H9 (cell line): ENCODE measurements at regions not wholly inside any gene's neighbourhood (a gene's known extent, or its start where the extent isn't known, plus 50 kb on each side); places are given as distances from the start of the nearest gene placed in this dataset.

ENCODE experiments used
- DNase-seq: peaks from one replicate; pipeline ENCODE4 v3.0.0-alpha.2; 2017
- H2AFZ ChIP-seq: one replicate; pipeline ENCODE4 v1.6.1; 2013; ENCODE audit warnings: mild to moderate bottlenecking, low read length, control low read depth, moderate library complexity
- H2AK5ac ChIP-seq: 2 replicates; pipeline ENCODE4 v1.6.1; 2013; ENCODE audit warnings: low read length, control low read depth, mixed read lengths; ENCODE audit not compliant: insufficient read length
- H2BK120ac ChIP-seq: one replicate; pipeline ENCODE4 v1.6.1; 2013; ENCODE audit warnings: low read depth, mild to moderate bottlenecking, low read length, control low read depth, inconsistent platforms; ENCODE audit not compliant: poor library complexity, severe bottlenecking
- H2BK12ac ChIP-seq: 2 replicates; pipeline ENCODE4 v1.6.1; 2013; ENCODE audit warnings: low read length, control low read depth, mixed read lengths, low read depth; ENCODE audit not compliant: insufficient read length
- H2BK15ac ChIP-seq: 2 replicates; pipeline ENCODE4 v1.6.1; 2013; ENCODE audit warnings: low read depth, low read length, control low read depth
- H2BK20ac ChIP-seq: one replicate; pipeline ENCODE4 v1.6.1; 2013; ENCODE audit warnings: low read depth, mild to moderate bottlenecking, low read length, control low read depth, inconsistent platforms; ENCODE audit not compliant: poor library complexity, severe bottlenecking
- H2BK5ac ChIP-seq: 2 replicates; pipeline ENCODE4 v1.6.1; 2013; ENCODE audit warnings: low read length, control low read depth, mixed read lengths; ENCODE audit not compliant: insufficient read length
- H3K14ac ChIP-seq: 2 replicates; pipeline ENCODE4 v1.6.1; 2013; ENCODE audit warnings: low read length, control low read depth; ENCODE audit not compliant: insufficient read depth
- H3K18ac ChIP-seq: 2 replicates; pipeline ENCODE4 v1.6.1; 2013; ENCODE audit warnings: low read depth, mild to moderate bottlenecking, mixed read lengths, low read length, control low read depth; ENCODE audit not compliant: insufficient read length
- H3K23ac ChIP-seq: 2 replicates; pipeline ENCODE4 v1.6.1; 2013; ENCODE audit warnings: low read length, control low read depth, mixed read lengths, low read depth; ENCODE audit not compliant: insufficient read length
- H3K23me2 ChIP-seq: 2 replicates; pipeline ENCODE4 v1.6.1; 2013; ENCODE audit warnings: low read depth, mild to moderate bottlenecking, mixed read lengths, low read length, control low read depth; ENCODE audit not compliant: insufficient read length, poor library complexity, severe bottlenecking
- H3K27ac ChIP-seq: 2 replicates; pipeline ENCODE4 v1.5.1; 2013; ENCODE audit warnings: low read length, control low read depth, mixed read lengths, low read depth; ENCODE audit not compliant: insufficient read length
- H3K27me3 ChIP-seq: 2 replicates; pipeline ENCODE4 v1.6.1; 2013; ENCODE audit warnings: low read length, control low read depth, inconsistent platforms; ENCODE audit not compliant: insufficient read depth
- H3K4ac ChIP-seq: 2 replicates; pipeline ENCODE4 v1.6.1; 2013; ENCODE audit warnings: low read depth, mild to moderate bottlenecking, control low read depth, inconsistent platforms, low read length, moderate library complexity
- H3K4me1 ChIP-seq: 2 replicates; pipeline ENCODE4 v1.6.1; 2013; ENCODE audit warnings: low read length, control low read depth, inconsistent platforms; ENCODE audit not compliant: insufficient read depth
- H3K4me2 ChIP-seq: 2 replicates; pipeline ENCODE4 v1.6.1; 2013; ENCODE audit warnings: low read length, control low read depth, mixed read lengths; ENCODE audit not compliant: insufficient read length, insufficient read depth
- H3K56ac ChIP-seq: 2 replicates; pipeline ENCODE4 v1.6.1; 2013; ENCODE audit warnings: low read depth, mild to moderate bottlenecking, mixed read lengths, low read length, control low read depth; ENCODE audit not compliant: insufficient read length
- H3K79me1 ChIP-seq: 2 replicates; pipeline ENCODE4 v1.6.1; 2013; ENCODE audit warnings: low read depth, mild to moderate bottlenecking, moderate library complexity, low read length, control low read depth, inconsistent platforms; ENCODE audit not compliant: insufficient read depth, poor library complexity, severe bottlenecking
- H3K79me2 ChIP-seq: 2 replicates; pipeline ENCODE4 v1.6.1; 2013; ENCODE audit warnings: low read length, control low read depth, inconsistent platforms; ENCODE audit not compliant: insufficient read depth
- H3K9ac ChIP-seq: 2 replicates; pipeline ENCODE4 v1.6.1; 2013; ENCODE audit warnings: low read length, control low read depth, mixed read lengths; ENCODE audit not compliant: insufficient read length; ENCODE audit errors: extremely low read depth
- H3K9me3 ChIP-seq: one replicate; pipeline ENCODE4 v1.6.1; 2013; ENCODE audit warnings: low read depth, low read length, inconsistent platforms; ENCODE audit not compliant: control insufficient read depth
- H3T11ph ChIP-seq: one replicate; pipeline ENCODE4 v1.6.1; 2013; ENCODE audit warnings: mild to moderate bottlenecking, low read length, control low read depth, inconsistent platforms
- H4K20me1 ChIP-seq: one replicate; pipeline ENCODE4 v1.6.1; 2013; ENCODE audit not compliant: control insufficient read depth, insufficient read length, insufficient read depth
- H4K5ac ChIP-seq: 2 replicates; pipeline ENCODE4 v1.6.1; 2013; ENCODE audit warnings: low read depth, mild to moderate bottlenecking, mixed read lengths, low read length, control low read depth; ENCODE audit not compliant: insufficient read length
- H4K8ac ChIP-seq: replicated peaks from 2 replicates; pipeline ENCODE4 v1.6.1; 2013; ENCODE audit warnings: low read length, control low read depth, mixed read lengths, low read depth; ENCODE audit not compliant: insufficient read length
- H4K91ac ChIP-seq: 2 replicates; pipeline ENCODE4 v1.6.1; 2013; ENCODE audit warnings: low read depth, mild to moderate bottlenecking, moderate library complexity, mixed read lengths, low read length, control low read depth; ENCODE audit not compliant: insufficient read length
- H3K27ac Mint-ChIP-seq, 3 experiments: 2 replicates in 2 of 3; 3 replicates in 1 of 3; pipeline ENCODE4 v1.8.0; 2020 to 2021; ENCODE audit warnings: mixed read lengths in 3 of 3, mild to moderate bottlenecking in 1 of 3, moderate library complexity in 1 of 3
- H3K27me3 Mint-ChIP-seq: 2 replicates; pipeline ENCODE4 v1.8.0; 2021; ENCODE audit warnings: low read depth, mild to moderate bottlenecking, moderate library complexity, mixed read lengths
- H3K36me3 Mint-ChIP-seq, 3 experiments: 2 replicates in 2 of 3; 3 replicates in 1 of 3; pipeline ENCODE4 v1.8.0; 2020 to 2021; ENCODE audit warnings: low read depth in 3 of 3, mixed read lengths in 3 of 3; ENCODE audit not compliant: insufficient read depth in 1 of 3
- H3K4me1 Mint-ChIP-seq, 2 experiments: 2 replicates each; pipeline ENCODE4 v1.8.0; 2020; ENCODE audit warnings: mixed read lengths in 2 of 2
- H3K4me3 Mint-ChIP-seq, 2 experiments: 2 replicates in 1 of 2; 3 replicates in 1 of 2; pipeline ENCODE4 v1.8.0; 2020 to 2021; ENCODE audit warnings: mild to moderate bottlenecking in 2 of 2, mixed read lengths in 2 of 2, moderate library complexity in 1 of 2
- H3K9me3 Mint-ChIP-seq, 2 experiments: 2 replicates in 1 of 2; 3 replicates in 1 of 2; pipeline ENCODE4 v1.8.0; 2020; ENCODE audit warnings: mild to moderate bottlenecking in 2 of 2, mixed read lengths in 2 of 2, moderate library complexity in 1 of 2
- WGBS: extraction: QIAGEN DNeasy Blood & Tissue Kit; methylation state at CpG from one replicate; pipeline ENCODE4 v1.1.7; 2013; ENCODE audit warnings: missing lambda C conversion rate, low lambda C conversion rate, mixed read lengths; ENCODE audit not compliant: insufficient read length; ENCODE audit errors: extremely low coverage; 5-methylcytosine and 5-hydroxymethylcytosine counted together
- TF ChIP-seq, protein P1 (sequence below): fragments of 200-600 bp; sonication (generic); conservative IDR thresholded peaks from 3 replicates; pipeline ENCODE4 v1.8.0; 2021; ENCODE audit warnings: antibody characterized with exemption, mild to moderate bottlenecking

- H3K27ac Mint-ChIP-seq: no peak overlapping the region
- H3K9ac ChIP-seq: no peak overlapping the region
These were observed 787.7 kb downstream of the MCTP2 start for GRCh38 chr15:95018888-95019545.

More at GRCh38 chr15:95018888-95019545, 787.7 kb downstream of the MCTP2 start:
- Histone ChIP-seq H2BK15ac (no peak overlapping the region), H2BK20ac (no peak overlapping the region), H4K20me1 (no peaks in the 10 kb centered on the region), H2BK120ac (no peak overlapping the region), H3K79me1 (no peaks in the 10 kb centered on the region), H4K91ac (no peak overlapping the region), H3K27me3 (no peaks in the 10 kb centered on the region), H3K4ac (no peak overlapping the region), H3K23ac (no peak overlapping the region), H2AK5ac (no peak overlapping the region), H3K14ac (no peak overlapping the region), H4K5ac (no peak overlapping the region), H2BK5ac (no peak overlapping the region), H2BK12ac (no peak overlapping the region), H3T11ph (no peak overlapping the region), H3K56ac (no peak overlapping the region), H3K79me2 (no peaks in the 10 kb centered on the region), H3K18ac (no peak overlapping the region), H2AFZ (no peak overlapping the region), H3K4me2 (no peak overlapping the region), H4K8ac (no peak overlapping the region), H3K23me2 (no peaks in the 10 kb centered on the region), H3K9me3 (no peaks in the 10 kb centered on the region), H3K27ac (no peak overlapping the region), H3K4me1 (no peaks in the 10 kb centered on the region)
- Mint-ChIP-seq H3K36me3 (no peaks in the 10 kb centered on the region; a peak in 1 of 7 replicates), H3K9me3 (no peaks in the 10 kb centered on the region; a peak in 1 of 5 replicates), H3K4me3 (no peak overlapping the region), H3K27me3 (no peaks in the 10 kb centered on the region), H3K4me1 (peaks cover 14 to 21% of the 10 kb centered on the region in 2 experiments)
- no CpG with 5 or more reads among the region's 6 CpGs for WGBS
- DNase-seq: no peak
- TF ChIP-seq, protein P1, sequence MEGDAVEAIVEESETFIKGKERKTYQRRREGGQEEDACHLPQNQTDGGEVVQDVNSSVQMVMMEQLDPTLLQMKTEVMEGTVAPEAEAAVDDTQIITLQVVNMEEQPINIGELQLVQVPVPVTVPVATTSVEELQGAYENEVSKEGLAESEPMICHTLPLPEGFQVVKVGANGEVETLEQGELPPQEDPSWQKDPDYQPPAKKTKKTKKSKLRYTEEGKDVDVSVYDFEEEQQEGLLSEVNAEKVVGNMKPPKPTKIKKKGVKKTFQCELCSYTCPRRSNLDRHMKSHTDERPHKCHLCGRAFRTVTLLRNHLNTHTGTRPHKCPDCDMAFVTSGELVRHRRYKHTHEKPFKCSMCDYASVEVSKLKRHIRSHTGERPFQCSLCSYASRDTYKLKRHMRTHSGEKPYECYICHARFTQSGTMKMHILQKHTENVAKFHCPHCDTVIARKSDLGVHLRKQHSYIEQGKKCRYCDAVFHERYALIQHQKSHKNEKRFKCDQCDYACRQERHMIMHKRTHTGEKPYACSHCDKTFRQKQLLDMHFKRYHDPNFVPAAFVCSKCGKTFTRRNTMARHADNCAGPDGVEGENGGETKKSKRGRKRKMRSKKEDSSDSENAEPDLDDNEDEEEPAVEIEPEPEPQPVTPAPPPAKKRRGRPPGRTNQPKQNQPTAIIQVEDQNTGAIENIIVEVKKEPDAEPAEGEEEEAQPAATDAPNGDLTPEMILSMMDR: no peak
